IPS-18a (cell line): ENCODE measurements at regions not wholly inside any gene's neighbourhood (a gene's known extent, or its start where the extent isn't known, plus 50 kb on each side); places are given as distances from the start of the nearest gene placed in this dataset.

Experiments used
- H3K27ac ChIP-seq: one replicate; pipeline ENCODE4 v1.5.1; 2013; ENCODE audit warnings: low read length
- H3K27me3 ChIP-seq: one replicate; pipeline ENCODE4 v1.6.1; 2013; ENCODE audit warnings: mild to moderate bottlenecking, low read length; ENCODE audit not compliant: control insufficient read depth, insufficient read depth
- H3K36me3 ChIP-seq: one replicate; pipeline ENCODE4 v1.6.1; 2013; ENCODE audit warnings: low read depth, low read length; ENCODE audit not compliant: control insufficient read depth
- H3K4me1 ChIP-seq: one replicate; pipeline ENCODE4 v1.6.1; 2013; ENCODE audit warnings: low read depth, low read length; ENCODE audit not compliant: control insufficient read depth
- H3K4me3 ChIP-seq: one replicate; pipeline ENCODE4 v1.5.1; 2013; ENCODE audit warnings: low read length
- H3K9ac ChIP-seq: one replicate; pipeline ENCODE4 v1.6.1; 2013; ENCODE audit warnings: mild to moderate bottlenecking, low read length, moderate library complexity
- H3K9me3 ChIP-seq: one replicate; pipeline ENCODE4 v1.6.1; 2013; ENCODE audit warnings: low read depth, low read length; ENCODE audit not compliant: control insufficient read depth

GRCh38 chr9:1434811-1435210, 384.7 kb downstream of the DMRT2 start:
- no peak overlapping the region for H3K4me3 ChIP-seq
- no peaks in the 10 kb centered on the region for H3K27me3 ChIP-seq
- H3K27ac ChIP-seq: no peak overlapping the region
- H3K4me1 ChIP-seq: no peaks in the 10 kb centered on the region
- H3K9ac ChIP-seq: no peak overlapping the region
- no peaks in the 10 kb centered on the region for H3K36me3 ChIP-seq
- no peaks in the 10 kb centered on the region for H3K9me3 ChIP-seq

GRCh38 chr9:1440256-1440655, 390.1 kb downstream of the DMRT2 start:
- Histone ChIP-seq H3K36me3 (no peaks in the 10 kb centered on the region), H3K9me3 (no peaks in the 10 kb centered on the region), H3K27ac (no peak overlapping the region), H3K9ac (no peak overlapping the region), H3K4me1 (no peaks in the 10 kb centered on the region), H3K27me3 (no peaks in the 10 kb centered on the region), H3K4me3 (no peak overlapping the region)

GRCh38 chr9:1442105-1442504, 391.9 kb downstream of the DMRT2 start:
- no peak overlapping the region for H3K27ac ChIP-seq
- no peaks in the 10 kb centered on the region for H3K4me1 ChIP-seq
- no peaks in the 10 kb centered on the region for H3K9me3 ChIP-seq
- H3K36me3 ChIP-seq: no peaks in the 10 kb centered on the region
- no peaks in the 10 kb centered on the region for H3K27me3 ChIP-seq
- no peak overlapping the region for H3K4me3 ChIP-seq
- H3K9ac ChIP-seq: no peak overlapping the region

GRCh38 chr9:1443450-1443849, 393.3 kb downstream of the DMRT2 start:
- H3K27me3 ChIP-seq: no peaks in the 10 kb centered on the region
- H3K36me3 ChIP-seq: no peaks in the 10 kb centered on the region
- no peak overlapping the region for H3K4me3 ChIP-seq
- H3K27ac ChIP-seq: no peak overlapping the region
- H3K9ac ChIP-seq: no peak overlapping the region
- H3K9me3 ChIP-seq: no peaks in the 10 kb centered on the region
- no peaks in the 10 kb centered on the region for H3K4me1 ChIP-seq

- Histone ChIP-seq H3K9ac (no peak overlapping the region), H3K9me3 (no peaks in the 10 kb centered on the region), H3K36me3 (no peaks in the 10 kb centered on the region), H3K27me3 (no peaks in the 10 kb centered on the region), H3K4me3 (no peak overlapping the region), H3K27ac (no peak overlapping the region), H3K4me1 (no peaks in the 10 kb centered on the region)
These were observed 396.5 kb downstream of the DMRT2 start for GRCh38 chr9:1446671-1447070.

- Histone ChIP-seq H3K9me3 (no peaks in the 10 kb centered on the region), H3K4me3 (no peak overlapping the region), H3K9ac (no peak overlapping the region), H3K4me1 (no peaks in the 10 kb centered on the region), H3K27me3 (no peaks in the 10 kb centered on the region), H3K27ac (no peak overlapping the region), H3K36me3 (no peaks in the 10 kb centered on the region)
These were observed 403.5 kb downstream of the DMRT2 start for GRCh38 chr9:1453636-1454035.

- H3K4me3 ChIP-seq: no peak overlapping the region
- no peak overlapping the region for H3K9ac ChIP-seq
- no peaks in the 10 kb centered on the region for H3K36me3 ChIP-seq
- no peaks in the 10 kb centered on the region for H3K9me3 ChIP-seq
- no peak overlapping the region for H3K27ac ChIP-seq
- no peaks in the 10 kb centered on the region for H3K27me3 ChIP-seq
- no peaks in the 10 kb centered on the region for H3K4me1 ChIP-seq
These were observed 404.1 kb downstream of the DMRT2 start for GRCh38 chr9:1454211-1454610.

GRCh38 chr9:1454616-1455347, 404.6 kb downstream of the DMRT2 start:
- no peaks in the 10 kb centered on the region for H3K36me3 ChIP-seq
- no peak overlapping the region for H3K27ac ChIP-seq
- no peak overlapping the region for H3K4me3 ChIP-seq
- no peak overlapping the region for H3K9ac ChIP-seq
- H3K27me3 ChIP-seq: no peaks in the 10 kb centered on the region
- no peaks in the 10 kb centered on the region for H3K4me1 ChIP-seq
- no peaks in the 10 kb centered on the region for H3K9me3 ChIP-seq

GRCh38 chr9:1455766-1456165, 405.6 kb downstream of the DMRT2 start:
- no peaks in the 10 kb centered on the region for H3K4me1 ChIP-seq
- H3K9ac ChIP-seq: no peak overlapping the region
- H3K27me3 ChIP-seq: no peaks in the 10 kb centered on the region
- no peaks in the 10 kb centered on the region for H3K9me3 ChIP-seq
- H3K36me3 ChIP-seq: no peaks in the 10 kb centered on the region
- no peak overlapping the region for H3K4me3 ChIP-seq
- H3K27ac ChIP-seq: no peak overlapping the region

GRCh38 chr9:1456301-1457024, 406.3 kb downstream of the DMRT2 start:
- H3K36me3 ChIP-seq: no peaks in the 10 kb centered on the region
- H3K9ac ChIP-seq: no peak overlapping the region
- no peaks in the 10 kb centered on the region for H3K27me3 ChIP-seq
- no peak overlapping the region for H3K4me3 ChIP-seq
- H3K4me1 ChIP-seq: no peaks in the 10 kb centered on the region
- no peak overlapping the region for H3K27ac ChIP-seq
- no peaks in the 10 kb centered on the region for H3K9me3 ChIP-seq

- no peak overlapping the region for H3K4me3 ChIP-seq
- H3K27me3 ChIP-seq: no peaks in the 10 kb centered on the region
- H3K9me3 ChIP-seq: no peaks in the 10 kb centered on the region
- H3K36me3 ChIP-seq: no peaks in the 10 kb centered on the region
- no peak overlapping the region for H3K27ac ChIP-seq
- no peaks in the 10 kb centered on the region for H3K4me1 ChIP-seq
- H3K9ac ChIP-seq: no peak overlapping the region
These were observed 407.3 kb downstream of the DMRT2 start for GRCh38 chr9:1457460-1457859.

- Histone ChIP-seq H3K27ac (no peak overlapping the region), H3K4me3 (no peak overlapping the region), H3K4me1 (no peaks in the 10 kb centered on the region), H3K27me3 (no peaks in the 10 kb centered on the region), H3K9ac (no peak overlapping the region), H3K9me3 (no peaks in the 10 kb centered on the region), H3K36me3 (no peaks in the 10 kb centered on the region)
These were observed 408.3 kb downstream of the DMRT2 start for GRCh38 chr9:1458503-1458902.
